NT2/D1 (cell line): ENCODE measurements at regions not wholly inside any gene's neighbourhood (a gene's known extent, or its start where the extent isn't known, plus 50 kb on each side); places are given as distances from the start of the nearest gene placed in this dataset.

Experiments
- SUZ12 ChIP-seq: IDR thresholded peaks from 2 replicates; pipeline ENCODE4 v1.6.1; 2011; ENCODE audit not compliant: insufficient read length, insufficient read depth; ENCODE audit errors: extremely low read depth
- ZNF274 ChIP-seq: IDR thresholded peaks from 2 replicates; pipeline ENCODE4 v1.6.1; 2011; ENCODE audit warnings: mild to moderate bottlenecking, low read depth, low read length

DNA sequence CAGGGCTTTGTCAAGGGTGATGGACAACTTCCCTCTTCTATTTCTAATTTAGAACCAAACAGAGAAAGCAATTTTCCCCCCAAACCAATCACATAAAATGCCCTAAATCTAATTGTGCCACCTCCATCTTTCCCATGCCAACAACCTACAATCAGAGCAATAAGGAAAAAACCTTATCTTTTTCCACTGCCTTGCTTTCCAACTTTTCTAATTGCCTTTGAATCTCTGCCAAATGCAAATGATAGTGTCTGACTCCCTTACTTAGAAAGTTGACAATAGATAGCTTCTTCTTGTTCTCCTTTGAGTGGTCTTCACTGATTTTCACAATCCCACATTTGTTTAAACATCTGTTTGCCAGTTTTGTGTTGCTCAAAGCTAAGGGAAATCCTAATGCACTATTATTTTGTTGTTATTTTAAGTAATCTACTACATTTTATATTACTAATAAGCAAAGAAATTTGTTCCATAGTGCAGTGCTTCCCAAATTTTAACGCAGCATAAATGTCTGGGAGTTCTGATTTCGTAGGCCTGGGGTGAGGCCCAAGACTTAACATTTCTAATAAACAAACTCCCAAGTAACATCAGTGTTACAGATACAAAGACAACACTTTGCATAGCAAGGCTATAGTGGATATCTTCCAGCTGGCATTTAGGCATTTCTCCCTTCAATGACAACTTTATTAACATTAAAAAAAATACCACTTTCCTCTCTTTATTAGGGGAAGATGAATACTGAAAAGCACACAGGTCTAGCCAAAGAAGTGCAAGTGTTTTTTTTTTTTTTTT lies 696.3 kb upstream of the USP15 start:
- TF ChIP-seq ZNF274 = no peak
- TF ChIP-seq SUZ12 = no peak
